ENCODE measurements at regions not wholly inside any gene's neighbourhood (a gene's known extent, or its start where the extent isn't known, plus 50 kb on each side); places are given as distances from the start of the nearest gene placed in this dataset.

DNA sequence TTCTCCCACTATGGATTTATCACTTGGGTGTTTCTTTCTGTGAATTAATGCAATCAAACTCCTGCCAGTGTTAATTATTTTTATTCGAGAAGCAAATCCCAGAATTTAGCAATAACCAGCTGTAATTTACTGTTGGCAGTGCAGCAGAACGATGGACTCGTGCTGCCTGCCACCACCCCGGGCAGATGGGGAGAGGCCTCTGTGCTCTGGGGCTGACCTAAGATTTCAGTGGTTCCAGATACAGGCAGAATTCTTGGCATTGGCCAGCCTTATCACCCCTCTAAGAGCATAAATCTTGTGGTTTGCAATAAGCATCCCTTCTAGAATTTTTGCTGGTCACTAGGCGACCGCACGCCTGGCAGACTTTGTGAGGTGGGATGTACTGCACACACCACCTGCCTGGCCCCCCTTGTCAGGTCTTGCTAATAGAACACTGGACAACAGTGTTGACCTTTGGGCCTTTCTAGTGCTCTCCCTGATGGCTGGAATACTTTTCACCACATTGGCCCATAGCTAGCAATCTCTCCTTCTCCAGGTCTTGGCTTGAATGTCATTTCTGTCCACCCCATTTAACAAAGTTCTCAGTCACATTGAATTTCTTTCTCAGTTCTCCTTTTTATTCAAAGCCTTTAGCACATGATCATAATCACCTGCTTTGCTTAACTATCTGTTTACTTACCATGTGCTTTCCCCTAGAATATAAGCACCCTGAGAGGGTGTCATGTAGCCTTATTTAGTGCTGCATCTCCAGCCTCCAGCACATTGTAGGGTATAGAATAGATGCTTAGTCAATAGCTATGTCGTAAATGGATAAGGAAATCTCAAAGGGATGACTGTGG, 122.1 kb upstream of the DYNLRB2 start:
- DNase-seq (ENCODE audit: low spot score) = no peak

DNA sequence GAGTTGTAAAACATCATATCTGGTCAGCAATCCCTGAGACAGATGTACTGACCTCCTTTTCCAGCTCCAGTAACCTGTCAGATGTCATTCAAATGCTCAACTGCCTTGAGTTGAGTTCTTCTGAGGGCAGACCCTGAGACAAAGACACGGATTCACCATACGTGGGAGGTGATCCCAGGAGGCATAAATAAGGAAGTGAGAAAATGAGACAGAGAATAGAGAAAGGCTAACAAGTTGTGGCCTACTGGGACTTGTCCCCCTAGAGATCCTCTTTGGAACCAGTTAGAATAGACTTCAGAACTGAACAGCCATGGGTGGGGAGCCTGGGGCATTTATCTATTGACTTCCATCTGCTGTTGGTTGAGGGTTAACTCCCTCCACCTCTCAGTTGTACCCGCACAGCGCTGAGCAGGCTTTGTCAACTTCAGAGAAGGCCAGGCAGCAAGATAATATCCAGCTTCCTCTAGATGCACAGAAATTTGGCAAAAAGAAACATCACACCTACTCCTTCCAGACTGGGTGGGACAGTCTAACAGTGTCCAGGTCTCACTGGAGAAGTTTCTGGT, 123.0 kb upstream of the DYNLRB2 start:
- DNase-seq (ENCODE audit: low spot score) = no peak

DNA sequence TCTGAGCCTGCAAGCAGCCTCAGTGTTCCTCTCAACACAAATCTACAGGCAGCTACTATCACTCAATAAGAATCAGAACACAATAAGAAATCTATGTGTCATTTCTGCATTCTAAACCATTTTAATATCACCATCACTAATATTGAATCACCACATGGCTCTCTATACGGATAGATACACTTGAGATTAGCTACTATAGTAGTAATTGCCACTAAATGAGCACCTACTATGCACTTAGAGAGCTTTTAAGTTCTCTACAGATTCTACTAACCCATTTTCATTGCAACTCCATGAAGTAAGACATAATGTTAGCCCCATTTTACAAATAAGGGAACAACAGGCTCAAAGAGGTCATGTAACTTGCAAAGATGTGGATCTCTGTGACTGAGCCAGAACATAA, 132.8 kb upstream of the DYNLRB2 start:
- no peak for DNase-seq (ENCODE audit: low spot score)

DNA sequence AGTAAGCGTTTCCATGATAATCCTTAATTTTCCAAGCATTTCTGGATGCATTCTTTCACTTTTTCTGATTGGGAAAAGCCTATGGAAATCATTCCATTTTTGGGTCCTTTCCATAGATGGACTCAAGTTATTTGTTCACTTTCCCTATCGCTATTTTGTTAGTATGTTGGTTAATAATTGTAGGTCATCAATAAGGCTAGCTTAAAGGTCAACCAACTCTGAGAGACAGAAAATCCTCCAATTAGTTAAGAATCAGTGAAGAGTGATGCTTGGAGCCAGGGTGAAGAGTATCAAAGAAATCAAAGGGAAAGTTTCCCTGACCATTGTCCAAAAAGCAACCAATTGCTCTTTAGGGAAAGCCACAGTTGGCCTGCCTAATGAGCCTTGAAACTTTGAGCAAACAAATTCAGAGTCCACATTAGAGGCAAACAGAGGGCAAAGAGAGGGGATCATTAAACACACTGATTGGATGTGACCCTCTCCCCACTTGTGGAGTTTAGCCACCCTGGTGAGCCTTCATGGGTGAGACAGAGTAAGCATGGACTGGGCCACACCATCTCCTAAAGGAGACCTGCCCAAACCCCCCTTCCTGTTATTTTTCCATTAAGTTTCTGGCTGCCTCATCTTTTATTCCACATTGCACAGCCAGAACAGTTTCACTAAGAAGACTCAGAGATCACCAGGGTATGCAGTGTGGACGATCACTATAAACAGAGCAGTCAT, 133.4 kb upstream of the DYNLRB2 start:
- no peak for DNase-seq (ENCODE audit: low spot score)

DNA sequence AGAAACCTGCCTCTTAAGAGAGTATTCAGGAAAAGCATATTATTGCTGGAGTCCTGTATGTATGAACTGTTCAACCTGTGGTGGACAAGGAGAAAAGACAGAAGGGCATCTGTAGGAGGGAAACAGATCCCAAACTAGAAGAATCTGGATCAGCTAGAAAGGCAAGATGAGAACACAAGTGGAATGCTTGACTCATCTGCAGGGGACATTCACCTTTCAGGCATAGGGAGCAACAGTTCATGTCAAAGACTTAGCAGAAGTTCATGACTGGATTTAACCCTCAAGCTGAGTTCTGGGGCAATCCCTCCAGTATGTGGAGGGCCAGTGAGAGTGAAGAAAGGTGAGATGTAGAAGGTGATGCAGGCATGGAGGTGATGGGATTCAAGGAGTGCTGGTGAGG, 135.9 kb upstream of the DYNLRB2 start:
- DNase-seq (ENCODE audit: low spot score) = no peak

DNA sequence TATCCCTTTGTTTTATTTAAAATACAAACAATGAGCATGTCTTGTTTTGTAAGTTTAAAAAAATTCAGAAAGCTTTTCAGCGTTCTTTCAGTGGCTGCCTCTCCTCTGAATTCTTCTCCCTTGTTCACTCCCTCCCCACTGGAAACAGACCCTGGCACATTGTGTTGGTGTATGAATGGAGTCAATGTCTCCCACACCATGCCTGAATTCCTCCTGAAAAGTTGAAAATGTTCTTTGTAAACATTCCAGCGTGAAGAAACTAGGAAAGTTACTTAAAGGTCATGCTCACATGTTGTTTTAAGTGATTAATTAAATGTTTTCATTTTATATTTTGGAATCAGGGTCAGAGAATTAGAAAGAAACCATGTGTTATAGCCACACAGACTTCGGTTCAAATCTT, 136.9 kb upstream of the DYNLRB2 start:
- DNase-seq (ENCODE audit: low spot score) = no peak

DNA sequence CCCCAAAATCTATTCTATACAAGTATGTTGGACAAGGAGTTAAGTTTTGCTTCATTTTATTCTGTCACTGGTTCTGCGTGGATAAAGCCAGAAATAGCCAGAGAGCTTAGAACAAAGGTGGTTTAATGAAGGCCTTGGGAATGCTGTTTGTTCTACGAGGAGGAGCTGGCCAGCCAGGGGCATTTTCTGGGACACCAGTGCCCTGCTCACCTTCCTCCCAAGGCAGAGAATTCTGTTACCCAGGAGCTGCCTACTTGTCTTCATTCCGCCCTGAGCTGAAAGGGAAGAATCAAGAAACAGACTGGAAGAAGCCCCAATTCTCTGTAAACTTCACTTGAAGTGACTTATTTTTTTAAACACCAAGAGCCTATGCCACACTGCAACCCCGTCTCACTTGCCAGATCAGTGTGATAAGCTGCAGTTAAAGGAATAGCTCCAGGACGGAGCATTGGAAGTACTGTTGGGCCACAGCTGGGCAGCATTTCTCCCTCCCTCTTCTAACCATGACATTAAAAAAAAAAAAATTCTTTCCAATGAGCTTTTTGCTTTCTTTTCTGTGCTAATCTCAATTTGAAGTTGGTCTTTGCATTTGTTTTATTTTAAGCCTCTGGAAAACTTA, 149.8 kb upstream of the DYNLRB2 start:
- no peak for DNase-seq (ENCODE audit: low spot score)

DNA sequence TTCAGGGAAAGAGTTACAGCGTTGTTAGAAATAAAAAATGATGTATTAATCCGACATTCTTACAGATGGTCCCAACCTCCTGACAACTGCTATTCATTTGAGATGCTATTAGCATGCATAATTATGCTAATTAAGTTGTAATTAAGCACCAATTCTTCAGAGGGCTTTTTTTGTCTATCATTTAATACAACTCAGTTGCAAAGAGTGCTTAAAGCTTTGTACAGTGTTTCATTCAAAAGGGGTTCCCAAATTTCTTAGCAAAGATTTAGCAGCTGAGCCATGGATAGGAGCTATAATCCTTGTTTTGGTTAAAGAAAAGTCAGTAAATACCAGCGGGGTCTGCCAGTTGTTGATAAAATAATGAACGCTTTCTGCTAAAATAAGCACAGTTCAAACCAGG, 150.7 kb upstream of the DYNLRB2 start:
- DNase-seq (ENCODE audit: low spot score) = no peak

DNA sequence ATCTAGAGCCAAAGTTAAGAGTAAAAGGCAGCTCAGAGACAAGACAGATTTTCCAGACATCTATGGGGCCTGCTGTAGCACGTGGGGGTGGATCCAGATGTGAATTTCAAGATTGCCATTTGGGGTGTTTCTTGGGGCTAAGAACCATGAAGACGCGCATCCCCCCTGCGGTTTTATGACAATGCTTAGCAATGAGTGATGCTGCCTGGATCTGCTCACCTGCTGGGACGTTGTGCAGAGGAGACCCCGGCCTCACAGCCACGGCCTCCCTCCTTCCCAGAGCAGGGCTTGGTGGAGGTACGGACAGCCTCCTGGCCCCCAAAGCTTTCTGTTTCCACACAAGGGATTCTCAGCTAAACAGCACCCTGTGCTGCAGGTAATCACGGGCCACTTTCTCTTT, 151.5 kb upstream of the DYNLRB2 start:
- DNase-seq (ENCODE audit: low spot score) = no peak

DNA sequence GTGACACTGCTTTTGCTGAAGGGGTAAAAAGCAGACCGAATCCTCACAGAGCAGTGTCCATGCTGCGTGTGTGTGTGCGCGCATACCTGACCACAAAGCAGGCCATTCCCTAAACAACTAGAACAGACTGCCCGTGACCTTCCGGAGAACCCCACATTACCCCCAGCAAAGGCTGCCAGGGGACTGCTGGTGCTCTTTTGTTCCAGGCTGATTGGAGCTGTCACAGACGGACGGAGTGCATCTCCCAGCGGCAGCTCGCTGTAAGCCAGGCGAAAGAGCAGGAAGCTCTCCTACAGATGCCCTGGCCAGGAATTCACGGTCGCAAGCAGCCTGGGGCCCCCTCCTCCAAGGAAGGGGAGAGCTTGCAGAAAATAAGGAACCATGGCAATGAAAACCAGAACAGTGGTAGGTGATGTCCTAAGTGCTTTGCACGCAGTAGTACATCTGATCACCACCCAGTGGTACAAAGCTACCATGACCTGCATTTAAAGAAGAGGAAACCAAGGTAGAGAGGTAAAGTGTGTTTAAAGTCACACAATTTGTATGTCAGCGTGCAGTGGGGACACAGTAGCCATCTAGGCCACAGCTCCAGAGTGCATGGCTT, 153.4 kb upstream of the DYNLRB2 start:
- no peak for DNase-seq (ENCODE audit: low spot score)

DNA sequence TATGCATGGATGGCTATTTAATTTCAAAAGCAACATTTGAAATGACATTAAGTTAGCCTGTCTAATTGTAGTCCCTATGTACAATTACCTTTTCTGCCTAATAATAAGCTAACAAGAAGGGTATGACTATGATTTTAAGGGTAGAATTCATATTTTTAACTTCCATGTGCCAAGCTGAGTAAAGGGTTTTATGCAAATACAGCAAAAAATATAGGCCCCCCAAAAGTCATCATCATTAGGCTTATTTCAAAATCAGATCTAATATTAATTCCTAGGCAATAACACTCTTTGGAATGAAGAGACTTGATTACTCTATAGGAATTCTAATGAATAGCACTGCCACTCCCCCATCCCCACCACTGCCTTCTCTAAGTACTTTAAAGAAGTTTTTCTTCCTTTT, 155.9 kb upstream of the DYNLRB2 start:
- no peak for DNase-seq (ENCODE audit: low spot score)

DNA sequence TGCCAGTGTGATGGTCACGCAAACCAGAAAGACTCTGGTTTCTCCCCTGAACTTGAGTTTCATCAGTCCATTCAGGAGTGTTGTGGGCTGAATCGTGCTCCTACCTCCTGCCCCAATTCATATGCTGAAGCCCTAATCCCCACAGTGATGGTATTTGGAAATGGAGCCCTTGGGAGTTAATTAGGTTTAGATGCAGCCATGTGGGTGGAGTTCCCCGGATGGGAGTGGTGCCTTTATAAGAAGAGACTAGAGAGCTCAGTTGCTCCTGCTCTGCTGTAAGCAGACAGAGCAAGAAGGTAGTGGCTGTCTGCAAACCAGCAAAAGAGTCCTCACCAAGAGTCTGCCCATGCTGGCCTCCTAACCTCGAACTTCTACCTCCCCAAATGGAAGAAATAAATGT, 160.3 kb upstream of the DYNLRB2 start:
- no peak for DNase-seq (ENCODE audit: low spot score)

DNA sequence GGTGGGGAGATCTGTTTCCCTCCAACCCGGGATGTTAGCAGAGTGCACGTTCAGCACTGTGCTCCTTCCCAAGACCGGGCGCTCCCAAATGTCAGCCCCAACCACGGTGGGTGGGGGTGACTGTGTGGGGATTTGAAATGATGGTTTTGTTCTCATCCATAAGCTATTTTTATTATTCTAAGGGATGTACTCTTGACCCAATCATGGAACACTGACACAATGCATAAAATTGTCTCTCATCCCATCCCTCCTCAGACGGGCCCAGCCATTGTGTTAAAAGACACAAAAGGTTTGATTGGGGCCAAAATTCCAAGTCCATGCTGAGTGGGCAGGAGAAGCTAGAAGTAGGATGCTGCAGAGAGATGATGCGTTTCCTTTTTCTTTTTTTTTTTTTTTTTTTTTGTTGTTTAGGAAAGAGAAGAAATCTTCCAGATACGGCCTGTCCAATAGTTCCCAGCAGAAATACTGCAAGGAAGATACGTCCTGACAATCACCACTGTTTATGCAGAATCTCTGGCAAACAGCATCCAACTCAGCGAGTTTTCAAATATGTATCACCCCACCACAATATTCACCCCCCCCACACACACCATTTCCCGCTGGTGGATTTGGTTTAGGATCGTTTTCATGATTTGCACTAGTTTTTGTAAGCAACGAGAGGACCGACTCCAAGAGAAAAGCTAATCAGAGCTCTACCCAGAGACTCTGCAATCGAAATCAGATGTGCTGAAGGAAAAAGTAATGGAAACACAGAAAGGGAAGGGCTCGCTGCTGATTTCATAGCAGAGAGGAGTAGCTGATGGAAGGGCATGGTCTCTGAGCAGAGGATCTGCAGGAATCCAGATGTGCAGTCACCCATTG, 163.5 kb upstream of the DYNLRB2 start:
- no peak for DNase-seq (ENCODE audit: low spot score)

DNA sequence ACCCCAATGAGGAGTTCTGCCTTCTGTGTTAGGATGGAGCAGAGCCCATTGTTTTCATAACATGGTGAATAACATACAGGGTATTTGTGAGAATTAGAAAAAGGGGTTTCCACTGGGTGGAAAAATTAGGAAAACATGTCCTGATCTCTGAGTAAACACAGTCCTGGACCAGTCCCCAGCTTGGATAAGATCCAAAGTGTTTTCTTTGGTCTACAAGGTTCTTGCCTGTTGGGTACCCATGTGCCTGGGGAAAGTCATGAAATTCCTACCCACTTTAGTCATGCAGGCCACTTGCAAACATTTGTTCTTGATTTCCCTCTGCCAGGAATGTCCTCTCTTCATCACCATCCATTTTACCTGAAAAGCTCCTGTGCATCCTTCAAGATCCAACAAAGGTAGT, 164.8 kb upstream of the DYNLRB2 start:
- no peak for DNase-seq (ENCODE audit: low spot score)

DNA sequence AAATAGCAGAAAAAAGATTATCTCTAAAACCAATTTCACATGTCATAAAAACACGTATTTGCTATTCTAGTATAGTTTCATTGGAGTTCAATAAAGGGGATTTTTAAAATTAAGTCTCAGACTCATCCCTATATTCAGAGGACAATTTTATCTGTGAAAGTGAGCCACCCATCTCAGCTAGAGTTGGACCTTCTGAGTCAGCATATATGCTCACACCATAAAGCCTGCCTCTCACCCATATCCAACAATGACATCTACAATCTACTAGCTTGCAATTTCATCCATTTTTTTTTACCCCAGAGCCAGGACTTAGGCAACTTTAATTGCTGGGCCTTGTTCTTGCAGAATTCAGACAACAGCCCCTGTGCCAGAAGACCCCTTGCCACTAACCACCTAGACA, 165.3 kb upstream of the DYNLRB2 start:
- DNase-seq (ENCODE audit: low spot score) = no peak

DNA sequence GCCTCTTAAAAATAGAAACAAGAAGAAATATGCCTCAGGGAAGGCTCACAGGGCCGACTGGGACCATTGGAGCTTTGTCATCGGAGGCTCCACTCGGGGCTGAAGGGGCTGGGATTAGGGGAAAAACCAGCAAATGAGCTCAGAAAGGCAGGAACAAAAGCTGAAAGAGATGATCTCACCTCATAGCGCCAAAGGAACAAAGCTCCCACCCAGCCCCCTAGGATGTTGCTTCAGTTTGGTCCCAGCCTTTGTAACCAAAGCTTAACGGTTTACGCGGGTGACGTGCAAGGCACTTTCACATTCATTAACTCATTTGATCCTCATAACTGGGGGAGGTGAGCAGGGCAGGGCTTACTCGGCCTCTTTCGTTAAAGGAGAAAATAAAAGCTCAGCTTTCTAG, 168.5 kb upstream of the DYNLRB2 start:
- DNase-seq (ENCODE audit: low spot score) = no peak

DNA sequence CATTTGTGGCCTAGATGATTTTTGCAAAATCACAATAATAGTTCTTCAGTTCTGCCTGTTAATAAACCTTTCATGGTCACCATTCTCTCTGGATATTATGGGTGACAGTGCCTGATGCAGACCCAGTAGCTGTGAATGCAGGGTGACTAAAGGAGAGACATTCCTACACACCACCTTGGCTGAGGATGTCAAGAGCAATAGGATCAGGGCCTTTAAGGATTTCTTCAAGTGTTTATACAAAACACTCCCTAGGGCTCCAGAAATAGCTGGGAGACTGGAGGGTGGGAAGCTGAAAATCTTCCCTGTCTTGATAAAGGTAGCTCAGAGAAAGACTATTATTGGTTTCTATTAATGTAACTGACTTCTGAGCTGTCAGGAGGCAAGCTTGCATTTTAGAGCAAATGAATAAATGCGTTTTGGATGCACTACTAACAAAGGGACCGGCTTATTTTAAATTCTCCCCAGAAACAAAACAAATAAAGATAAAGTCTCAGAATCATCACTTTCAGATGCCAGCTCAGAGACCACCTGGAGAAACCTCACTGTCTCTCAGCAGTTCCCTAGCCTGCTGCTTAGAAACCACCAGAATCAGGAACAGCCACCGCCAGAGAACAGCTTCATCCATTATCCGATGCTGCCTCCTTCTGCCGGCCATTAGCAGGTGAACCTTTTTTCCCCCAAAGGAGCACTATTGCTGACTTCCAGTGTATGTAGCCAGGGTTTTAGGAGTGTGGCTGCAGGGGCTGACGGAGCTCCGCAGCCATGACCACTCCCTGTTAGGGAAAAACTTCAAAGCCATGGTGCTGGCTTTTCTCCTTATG, 171.4 kb upstream of the DYNLRB2 start:
- no peak for DNase-seq (ENCODE audit: low spot score)

DNA sequence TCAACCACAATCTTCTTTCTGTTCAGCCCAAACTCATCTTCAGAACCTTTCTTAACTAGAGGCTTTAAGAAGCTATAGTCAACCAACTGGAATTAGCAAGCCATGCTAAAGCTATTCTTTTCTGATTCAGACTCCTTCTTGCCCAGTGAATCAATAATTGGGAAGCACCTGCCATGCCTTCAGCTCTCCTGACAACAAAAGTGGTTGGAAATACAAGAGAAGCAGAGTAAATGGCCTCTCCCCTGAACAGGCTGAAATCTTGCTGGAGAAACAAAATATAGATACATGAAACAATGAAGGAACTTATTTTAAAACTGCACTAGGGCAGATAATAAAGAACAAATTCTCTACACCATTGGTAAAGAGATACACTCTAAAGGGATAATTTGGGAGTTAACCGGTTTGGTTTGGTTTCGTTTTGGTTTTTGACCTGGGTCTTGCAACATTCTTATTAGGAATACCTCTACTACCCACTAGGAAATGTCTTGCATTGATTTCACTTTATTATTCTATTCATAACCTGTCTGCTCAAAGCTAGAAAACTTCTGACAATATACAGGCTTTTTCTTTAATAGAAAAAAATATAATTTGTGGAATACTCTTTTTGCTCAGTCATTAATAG, 173.6 kb upstream of the DYNLRB2 start:
- no peak for DNase-seq (ENCODE audit: low spot score)

DNA sequence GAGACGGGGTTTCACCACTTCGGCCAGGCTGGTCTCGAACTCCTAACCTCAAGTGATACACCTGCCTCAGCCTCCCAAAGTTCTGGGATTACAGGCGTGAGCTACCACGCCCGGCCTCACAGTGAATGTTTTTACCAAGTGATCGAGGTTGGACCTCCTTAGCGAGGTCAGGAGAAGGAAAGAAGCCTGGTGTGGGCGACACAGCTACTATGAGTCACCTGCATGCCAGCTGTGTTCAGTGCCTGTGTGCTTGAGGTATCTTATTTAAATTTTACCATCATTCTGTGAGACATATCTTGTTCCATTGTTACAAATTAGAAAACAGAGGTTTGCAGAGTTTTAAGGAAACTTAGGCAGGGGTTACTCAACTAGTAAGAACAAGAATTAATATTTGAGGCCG, 174.8 kb upstream of the DYNLRB2 start:
- DNase-seq (ENCODE audit: low spot score) = no peak

DNA sequence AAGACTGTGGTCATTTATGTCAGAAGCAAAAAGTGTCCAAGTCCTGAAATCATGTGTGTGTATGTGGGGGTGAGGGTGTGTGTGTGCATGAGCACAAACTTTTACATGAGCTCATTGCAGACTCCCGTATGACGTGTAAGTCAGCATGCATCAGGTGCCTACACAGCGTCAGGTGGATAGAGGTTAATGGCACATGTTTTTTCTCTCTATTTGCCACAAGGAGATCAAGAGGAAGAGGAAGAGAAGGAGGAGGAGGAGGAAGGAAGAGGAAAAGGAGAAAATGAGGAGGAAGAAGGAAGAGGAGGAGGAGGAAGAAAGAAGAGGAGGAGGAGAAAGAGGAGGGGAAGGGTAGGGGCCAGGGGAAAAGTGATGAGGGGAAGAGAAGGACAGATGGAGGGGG, 178.0 kb upstream of the DYNLRB2 start:
- DNase-seq (ENCODE audit: low spot score) = no peak

Data from CD4-positive, alpha-beta T cell treated with Interleukin-6 at 100 ng/mL for 8 hours (primary cell).